NT2/D1 (cell line): ENCODE measurements at regions not wholly inside any gene's neighbourhood (a gene's known extent, or its start where the extent isn't known, plus 50 kb on each side); places are given as distances from the start of the nearest gene placed in this dataset.

Experiments used
- DNase-seq: peaks from one replicate; pipeline ENCODE4 v3.0.0-alpha.2; 2011; ENCODE audit warnings: low read depth, low spot score
- H3K27me3 ChIP-seq: 2 replicates; pipeline ENCODE4 v1.6.0; 2011; ENCODE audit warnings: mild to moderate bottlenecking; ENCODE audit not compliant: insufficient read length, insufficient read depth
- H3K36me3 ChIP-seq: 2 replicates; pipeline ENCODE4 v1.6.1; 2011; ENCODE audit warnings: mild to moderate bottlenecking, low read length, mixed read lengths; ENCODE audit not compliant: insufficient read depth, insufficient read length
- H3K4me1 ChIP-seq: 2 replicates; pipeline ENCODE4 v1.5.1; 2011; ENCODE audit not compliant: insufficient read depth, insufficient read length
- H3K4me3 ChIP-seq: 2 replicates; pipeline ENCODE4 v1.5.1; 2011; ENCODE audit warnings: low read depth; ENCODE audit not compliant: insufficient read length
- H3K9ac ChIP-seq: 2 replicates; pipeline ENCODE4 v1.6.0; 2011; ENCODE audit warnings: low read depth; ENCODE audit not compliant: insufficient read length
- H3K9me3 ChIP-seq: 2 replicates; pipeline ENCODE4 v1.5.1; 2011; ENCODE audit warnings: mild to moderate bottlenecking, low read length; ENCODE audit not compliant: insufficient read depth
- SUZ12 ChIP-seq: IDR thresholded peaks from 2 replicates; pipeline ENCODE4 v1.6.1; 2011; ENCODE audit not compliant: insufficient read length, insufficient read depth; ENCODE audit errors: extremely low read depth
- YY1 ChIP-seq: IDR thresholded peaks from 2 replicates; pipeline ENCODE4 v1.6.1; 2011; ENCODE audit not compliant: insufficient read length, insufficient read depth
- ZNF274 ChIP-seq: IDR thresholded peaks from 2 replicates; pipeline ENCODE4 v1.6.1; 2011; ENCODE audit warnings: mild to moderate bottlenecking, low read depth, low read length

DNA sequence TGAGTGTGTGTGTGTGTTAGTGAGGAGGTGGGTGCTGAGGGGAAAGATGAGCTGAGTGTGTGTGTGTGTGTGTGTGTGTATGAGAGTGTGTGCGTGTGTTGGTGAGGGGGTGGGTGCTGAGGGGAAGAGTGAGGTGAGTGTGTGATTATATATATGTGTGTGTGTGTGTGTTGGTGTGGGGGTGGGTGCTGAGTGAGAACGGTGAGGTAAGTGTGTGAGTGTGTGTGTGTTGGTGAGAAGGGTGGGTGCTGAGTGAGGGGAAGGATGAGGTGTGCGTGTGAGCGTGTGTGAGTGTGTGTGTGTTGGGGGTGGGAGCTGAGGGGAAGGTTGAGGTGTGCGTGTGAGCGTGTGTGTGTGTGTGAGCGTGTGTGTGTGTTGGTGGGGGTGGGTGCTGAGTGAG, 322.0 kb upstream of the NT5C1B start:
- H3K27me3 ChIP-seq, result no peaks in the 10 kb centered on the region
- H3K36me3 ChIP-seq, result no peaks in the 10 kb centered on the region
- TF ChIP-seq YY1 (no peak), SUZ12 (no peak), ZNF274 (no peak)
- H3K9ac ChIP-seq, result no peak overlapping the region
- no peak overlapping the region for H3K4me3 ChIP-seq
- H3K4me1 ChIP-seq, result no peaks in the 10 kb centered on the region
- H3K9me3 ChIP-seq, result no peaks in the 10 kb centered on the region
- no peak for DNase-seq

DNA sequence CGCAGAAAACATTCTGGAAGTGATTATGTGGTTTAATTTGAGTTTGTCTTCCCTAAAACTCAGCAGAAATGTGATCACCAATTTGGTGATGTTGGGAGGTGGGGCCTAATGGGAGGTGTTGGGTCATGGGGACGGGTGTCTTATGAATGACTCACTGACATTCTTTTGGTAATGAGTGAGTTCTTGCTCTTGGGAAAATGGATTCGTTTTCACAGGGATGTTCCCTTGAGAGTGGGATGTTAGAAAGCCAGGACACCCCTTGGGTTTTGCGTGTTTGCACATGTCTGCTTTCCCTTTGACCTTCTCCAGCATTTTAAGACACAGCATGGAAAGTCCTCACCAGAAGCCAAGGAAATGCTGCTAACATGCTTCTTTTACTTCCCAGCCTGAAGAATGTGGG, 321.5 kb upstream of the NT5C1B start:
- TF ChIP-seq SUZ12, result no peak
- no peak for TF ChIP-seq ZNF274
- no peak for TF ChIP-seq YY1
- Histone ChIP-seq H3K27me3 (no peaks in the 10 kb centered on the region), H3K9me3 (no peaks in the 10 kb centered on the region; the same call in 1 of the 2 replicates), H3K4me1 (no peaks in the 10 kb centered on the region), H3K9ac (no peak overlapping the region), H3K4me3 (no peak overlapping the region), H3K36me3 (no peaks in the 10 kb centered on the region)
- DNase-seq, result no peak

DNA sequence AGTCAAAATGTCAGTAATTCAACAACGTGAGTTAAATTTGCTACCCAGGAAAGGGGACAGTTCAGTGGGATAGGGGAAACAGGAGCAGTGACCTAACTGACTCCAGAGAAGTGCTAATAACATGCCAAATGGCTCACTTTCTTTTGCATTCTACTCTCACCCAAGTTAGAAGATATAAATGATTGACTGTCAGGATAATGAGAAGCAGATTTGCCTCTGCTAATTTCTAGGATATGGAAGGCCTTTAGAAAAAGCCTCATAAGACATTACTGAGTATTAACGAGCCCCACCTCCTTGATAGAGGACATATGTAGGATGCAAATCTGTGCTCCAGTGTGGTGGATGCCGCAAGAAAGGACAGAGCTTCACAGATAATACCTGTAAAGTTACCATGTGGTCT, 318.6 kb upstream of the NT5C1B start:
- H3K4me1 ChIP-seq, result no peaks in the 10 kb centered on the region
- H3K27me3 ChIP-seq, result no peaks in the 10 kb centered on the region
- H3K36me3 ChIP-seq, result no peaks in the 10 kb centered on the region
- TF ChIP-seq SUZ12, result no peak
- no peak for TF ChIP-seq YY1
- no peak for TF ChIP-seq ZNF274
- DNase-seq, result no peak
- no peak overlapping the region for H3K4me3 ChIP-seq
- H3K9ac ChIP-seq, result no peak overlapping the region
- no peaks in the 10 kb centered on the region; the same call in 1 of the 2 replicates for H3K9me3 ChIP-seq

DNA sequence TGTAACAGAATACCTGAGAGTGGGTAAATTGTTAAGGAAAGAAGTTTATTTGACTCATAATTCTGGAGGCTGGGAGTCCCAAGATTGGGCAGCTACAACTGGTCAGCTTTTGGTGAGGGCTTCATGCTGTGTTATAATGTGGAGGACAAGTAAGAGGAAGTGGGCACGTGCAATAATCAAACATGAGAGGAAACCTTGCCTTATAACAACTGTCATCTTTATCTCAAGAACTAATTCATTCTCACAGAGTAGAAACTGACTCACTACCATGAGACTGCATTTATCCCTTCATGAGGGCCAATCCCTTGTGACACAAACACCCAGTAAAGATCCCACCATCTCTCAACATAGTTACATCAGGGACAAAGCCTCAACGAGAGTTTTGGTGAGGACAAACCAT, 318.1 kb upstream of the NT5C1B start:
- no peak for TF ChIP-seq YY1
- TF ChIP-seq SUZ12, result no peak
- no peak for TF ChIP-seq ZNF274
- no peak for DNase-seq
- Histone ChIP-seq H3K9ac (no peak overlapping the region), H3K9me3 (no peaks in the 10 kb centered on the region; the same call in 1 of the 2 replicates), H3K4me3 (no peak overlapping the region), H3K4me1 (no peaks in the 10 kb centered on the region), H3K27me3 (no peaks in the 10 kb centered on the region), H3K36me3 (no peaks in the 10 kb centered on the region)

DNA sequence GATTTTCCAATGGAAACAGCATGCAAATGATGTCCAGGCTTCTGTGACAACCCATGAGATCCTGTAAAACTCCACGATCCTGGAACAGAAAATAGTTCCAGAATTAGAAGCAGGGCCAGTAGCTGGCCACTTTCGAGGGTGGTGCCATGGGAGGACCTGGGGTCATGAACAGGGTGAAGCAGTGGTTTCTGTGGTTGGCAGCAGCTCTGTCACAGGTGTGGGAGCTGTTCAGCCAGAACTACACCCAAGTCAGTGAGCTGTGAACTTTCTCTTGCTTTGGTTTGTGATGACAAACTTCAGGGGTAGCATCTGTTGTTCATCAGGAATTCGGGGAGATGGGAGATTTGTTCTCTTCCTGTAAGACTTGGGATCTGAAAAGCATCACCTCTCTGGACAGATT, 314.4 kb upstream of the NT5C1B start:
- DNase-seq, result no peak
- Histone ChIP-seq H3K4me3 (no peak overlapping the region), H3K36me3 (no peaks in the 10 kb centered on the region), H3K4me1 (no peaks in the 10 kb centered on the region), H3K27me3 (no peaks in the 10 kb centered on the region), H3K9ac (no peak overlapping the region), H3K9me3 (no peaks in the 10 kb centered on the region; the same call in 1 of the 2 replicates)
- TF ChIP-seq YY1, result no peak
- TF ChIP-seq ZNF274, result no peak
- TF ChIP-seq SUZ12, result no peak

DNA sequence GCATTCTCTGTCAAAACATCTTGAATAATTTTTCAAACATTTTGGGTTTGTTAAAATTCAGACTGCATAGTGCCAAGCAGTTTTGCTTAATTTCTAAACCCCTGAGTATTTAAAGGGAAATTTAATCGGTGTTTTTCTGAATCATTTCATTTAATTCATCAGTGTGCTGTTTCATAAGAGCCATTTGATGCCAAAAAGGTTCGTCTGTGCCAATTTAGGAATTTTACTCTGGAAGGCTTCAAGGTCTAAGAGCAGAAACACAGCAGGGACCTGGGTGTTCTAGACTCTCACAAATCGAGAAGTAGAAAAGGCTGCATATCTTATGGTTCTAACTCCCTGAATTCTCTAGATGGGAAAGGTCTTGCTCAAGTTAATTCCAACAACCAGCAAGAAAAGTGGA, 311.9 kb upstream of the NT5C1B start:
- TF ChIP-seq SUZ12 (no peak), YY1 (no peak), ZNF274 (no peak)
- DNase-seq, result no peak

DNA sequence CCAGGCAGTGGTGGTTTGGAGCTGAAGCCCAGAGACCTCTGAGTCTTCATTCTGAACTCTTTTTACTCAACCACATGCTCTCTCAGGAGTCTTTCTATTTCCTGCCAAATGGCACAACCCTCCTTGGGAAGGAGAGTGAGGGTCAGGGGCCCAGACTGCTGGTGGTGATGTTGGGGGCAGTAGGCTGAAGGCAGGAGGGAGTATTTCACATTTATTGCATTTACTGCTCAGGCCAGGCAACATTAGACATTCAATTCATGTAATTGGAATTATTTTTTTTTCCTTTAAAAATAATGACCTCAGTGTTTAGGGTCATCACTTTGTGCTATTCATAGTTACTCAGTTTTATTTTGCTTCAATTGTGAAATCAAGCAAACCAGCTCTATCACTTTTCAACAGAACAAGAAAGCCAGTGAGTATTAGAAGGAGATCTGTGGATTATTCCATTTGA, 311.3 kb upstream of the NT5C1B start:
- DNase-seq, result no peak
- TF ChIP-seq YY1 (no peak), ZNF274 (no peak), SUZ12 (no peak)
- Histone ChIP-seq H3K36me3 (no peaks in the 10 kb centered on the region), H3K27me3 (no peaks in the 10 kb centered on the region), H3K4me3 (no peak overlapping the region), H3K4me1 (no peaks in the 10 kb centered on the region), H3K9ac (no peak overlapping the region), H3K9me3 (no peaks in the 10 kb centered on the region; the same call in 1 of the 2 replicates)

More for the DNA sequence above, 311.9 kb upstream of the NT5C1B start:
- no peaks in the 10 kb centered on the region; the same call in 1 of the 2 replicates for H3K9me3 ChIP-seq
- no peaks in the 10 kb centered on the region for H3K36me3 ChIP-seq
- H3K4me3 ChIP-seq, result no peak overlapping the region
- no peaks in the 10 kb centered on the region for H3K27me3 ChIP-seq
- H3K4me1 ChIP-seq, result no peaks in the 10 kb centered on the region
- no peak overlapping the region for H3K9ac ChIP-seq
